Ishikawa (cell line): ENCODE measurements at regions not wholly inside any gene's neighbourhood (a gene's known extent, or its start where the extent isn't known, plus 50 kb on each side); places are given as distances from the start of the nearest gene placed in this dataset.

ENCODE experiments used
- CEBPB ChIP-seq: IDR thresholded peaks from 2 replicates; pipeline ENCODE4 v1.6.1; 2012
- CREB1 ChIP-seq: IDR thresholded peaks from 2 replicates; pipeline ENCODE4 v1.6.1; 2012; ENCODE audit warnings: low read depth
- EGR1 ChIP-seq: IDR thresholded peaks from 2 replicates; pipeline ENCODE4 v1.6.1; 2012
- EP300 ChIP-seq: IDR thresholded peaks from 2 replicates; pipeline ENCODE4 v1.6.1; 2012; ENCODE audit warnings: borderline replicate concordance
- FOXM1 ChIP-seq: IDR thresholded peaks from 2 replicates; pipeline ENCODE4 v1.6.1; 2012; ENCODE audit warnings: low read depth, borderline replicate concordance
- NFIC ChIP-seq: IDR thresholded peaks from 2 replicates; pipeline ENCODE4 v1.6.1; 2012
- RAD21 ChIP-seq: IDR thresholded peaks from 2 replicates; pipeline ENCODE4 v1.6.1; 2012; ENCODE audit warnings: low read depth
- TAF1 ChIP-seq: IDR thresholded peaks from 2 replicates; pipeline ENCODE4 v1.6.1; 2012; ENCODE audit warnings: low read depth, mild to moderate bottlenecking
- TCF12 ChIP-seq: IDR thresholded peaks from 2 replicates; pipeline ENCODE4 v1.6.1; 2012; ENCODE audit warnings: low read depth
- TEAD4 ChIP-seq: IDR thresholded peaks from 2 replicates; pipeline ENCODE4 v1.6.1; 2012
- YY1 ChIP-seq: IDR thresholded peaks from 2 replicates; pipeline ENCODE4 v1.6.1; 2012; ENCODE audit warnings: low read depth
- ZBTB7A ChIP-seq: IDR thresholded peaks from 2 replicates; pipeline ENCODE4 v1.6.1; 2012; ENCODE audit warnings: low read depth
- TF ChIP-seq, protein P1 (sequence below): IDR thresholded peaks from 2 replicates; pipeline ENCODE4 v1.6.1; 2012
- TF ChIP-seq, protein P2 (sequence below): IDR thresholded peaks from 2 replicates; pipeline ENCODE4 v1.6.1; 2012; ENCODE audit warnings: low read depth, mild to moderate bottlenecking
- TF ChIP-seq, protein P3 (sequence below): IDR thresholded peaks from 2 replicates; pipeline ENCODE4 v1.6.1; 2012

DNA sequence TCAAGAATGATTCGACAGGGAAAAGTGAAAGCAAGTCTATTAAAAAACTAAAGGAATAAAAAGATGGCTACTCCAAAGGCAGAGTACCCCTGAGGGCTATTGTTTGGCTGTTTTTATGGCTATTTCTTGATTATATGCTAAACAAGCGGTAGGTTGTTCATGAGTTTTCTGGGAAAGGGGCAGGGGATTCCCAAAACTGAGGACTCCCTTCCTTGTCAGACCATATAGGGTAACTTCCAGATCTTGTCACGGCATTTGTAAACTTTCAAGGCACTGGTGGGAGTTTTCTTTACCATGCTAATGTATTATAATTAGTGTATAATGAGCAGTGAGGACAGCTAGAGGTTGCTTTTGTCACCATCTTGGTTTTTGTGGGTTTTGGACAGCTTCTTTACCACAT lies 474.9 kb upstream of the MC4R start:
- TF ChIP-seq NFIC (no peak), TAF1 (no peak), TCF12 (no peak), CEBPB (no peak), TEAD4 (no peak), EGR1 (no peak), FOXM1 (no peak), EP300 (no peak)
- TF ChIP-seq, protein P1, sequence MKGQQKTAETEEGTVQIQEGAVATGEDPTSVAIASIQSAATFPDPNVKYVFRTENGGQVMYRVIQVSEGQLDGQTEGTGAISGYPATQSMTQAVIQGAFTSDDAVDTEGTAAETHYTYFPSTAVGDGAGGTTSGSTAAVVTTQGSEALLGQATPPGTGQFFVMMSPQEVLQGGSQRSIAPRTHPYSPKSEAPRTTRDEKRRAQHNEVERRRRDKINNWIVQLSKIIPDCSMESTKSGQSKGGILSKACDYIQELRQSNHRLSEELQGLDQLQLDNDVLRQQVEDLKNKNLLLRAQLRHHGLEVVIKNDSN: no peak
- TF ChIP-seq, protein P2, sequence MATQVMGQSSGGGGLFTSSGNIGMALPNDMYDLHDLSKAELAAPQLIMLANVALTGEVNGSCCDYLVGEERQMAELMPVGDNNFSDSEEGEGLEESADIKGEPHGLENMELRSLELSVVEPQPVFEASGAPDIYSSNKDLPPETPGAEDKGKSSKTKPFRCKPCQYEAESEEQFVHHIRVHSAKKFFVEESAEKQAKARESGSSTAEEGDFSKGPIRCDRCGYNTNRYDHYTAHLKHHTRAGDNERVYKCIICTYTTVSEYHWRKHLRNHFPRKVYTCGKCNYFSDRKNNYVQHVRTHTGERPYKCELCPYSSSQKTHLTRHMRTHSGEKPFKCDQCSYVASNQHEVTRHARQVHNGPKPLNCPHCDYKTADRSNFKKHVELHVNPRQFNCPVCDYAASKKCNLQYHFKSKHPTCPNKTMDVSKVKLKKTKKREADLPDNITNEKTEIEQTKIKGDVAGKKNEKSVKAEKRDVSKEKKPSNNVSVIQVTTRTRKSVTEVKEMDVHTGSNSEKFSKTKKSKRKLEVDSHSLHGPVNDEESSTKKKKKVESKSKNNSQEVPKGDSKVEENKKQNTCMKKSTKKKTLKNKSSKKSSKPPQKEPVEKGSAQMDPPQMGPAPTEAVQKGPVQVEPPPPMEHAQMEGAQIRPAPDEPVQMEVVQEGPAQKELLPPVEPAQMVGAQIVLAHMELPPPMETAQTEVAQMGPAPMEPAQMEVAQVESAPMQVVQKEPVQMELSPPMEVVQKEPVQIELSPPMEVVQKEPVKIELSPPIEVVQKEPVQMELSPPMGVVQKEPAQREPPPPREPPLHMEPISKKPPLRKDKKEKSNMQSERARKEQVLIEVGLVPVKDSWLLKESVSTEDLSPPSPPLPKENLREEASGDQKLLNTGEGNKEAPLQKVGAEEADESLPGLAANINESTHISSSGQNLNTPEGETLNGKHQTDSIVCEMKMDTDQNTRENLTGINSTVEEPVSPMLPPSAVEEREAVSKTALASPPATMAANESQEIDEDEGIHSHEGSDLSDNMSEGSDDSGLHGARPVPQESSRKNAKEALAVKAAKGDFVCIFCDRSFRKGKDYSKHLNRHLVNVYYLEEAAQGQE: no peak

DNA sequence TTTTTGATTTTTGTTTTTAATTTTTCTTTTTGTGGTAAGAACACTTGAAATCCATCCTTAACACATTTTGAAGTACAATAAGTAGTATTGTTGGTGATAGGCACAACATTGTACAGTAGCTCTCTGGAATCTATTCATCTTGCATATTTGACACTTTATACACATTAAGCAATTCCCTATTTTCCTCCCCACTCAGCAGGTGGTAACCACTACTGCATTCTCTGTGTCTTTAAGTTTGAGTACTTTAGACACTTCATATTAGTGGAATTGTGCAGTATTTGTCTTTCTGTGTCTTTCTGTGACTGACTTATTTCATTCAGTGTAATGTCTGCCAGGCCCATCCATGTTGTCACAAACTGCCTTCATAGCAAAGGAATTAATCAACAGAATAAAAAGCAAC lies 471.7 kb upstream of the CDH20 start:
- TF ChIP-seq NFIC (no peak), CREB1 (no peak)
- TF ChIP-seq, protein P3, sequence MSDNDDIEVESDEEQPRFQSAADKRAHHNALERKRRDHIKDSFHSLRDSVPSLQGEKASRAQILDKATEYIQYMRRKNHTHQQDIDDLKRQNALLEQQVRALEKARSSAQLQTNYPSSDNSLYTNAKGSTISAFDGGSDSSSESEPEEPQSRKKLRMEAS: no peak

DNA sequence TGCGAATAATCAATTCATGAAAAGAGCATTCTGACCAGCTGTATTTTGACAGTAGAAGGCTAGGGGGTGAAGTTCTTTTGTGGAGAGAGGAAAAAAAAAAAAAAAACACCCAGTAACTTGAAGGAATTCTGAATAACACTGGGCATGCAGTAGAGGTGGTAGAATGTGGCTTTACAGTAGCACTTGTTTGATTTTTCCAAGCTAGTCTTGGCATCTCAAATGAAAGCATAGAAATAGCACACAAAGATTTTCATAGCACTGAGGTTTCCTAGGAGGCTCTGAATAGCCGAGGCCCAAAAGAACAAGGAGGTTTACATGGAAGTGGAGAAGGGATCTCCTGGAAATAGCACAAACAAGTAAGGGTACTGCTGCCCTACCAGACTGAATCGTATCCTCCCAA lies 470.2 kb upstream of the CDH20 start:
- TF ChIP-seq CREB1 (no peak), EGR1 (no peak), NFIC (no peak), TCF12 (no peak), YY1 (no peak), TAF1 (no peak), EP300 (no peak), FOXM1 (no peak), ZBTB7A (no peak), TEAD4 (no peak), RAD21 (no peak), CEBPB (no peak)
- TF ChIP-seq, protein P2: no peak
- TF ChIP-seq, protein P3: no peak
- TF ChIP-seq, protein P1: no peak

DNA sequence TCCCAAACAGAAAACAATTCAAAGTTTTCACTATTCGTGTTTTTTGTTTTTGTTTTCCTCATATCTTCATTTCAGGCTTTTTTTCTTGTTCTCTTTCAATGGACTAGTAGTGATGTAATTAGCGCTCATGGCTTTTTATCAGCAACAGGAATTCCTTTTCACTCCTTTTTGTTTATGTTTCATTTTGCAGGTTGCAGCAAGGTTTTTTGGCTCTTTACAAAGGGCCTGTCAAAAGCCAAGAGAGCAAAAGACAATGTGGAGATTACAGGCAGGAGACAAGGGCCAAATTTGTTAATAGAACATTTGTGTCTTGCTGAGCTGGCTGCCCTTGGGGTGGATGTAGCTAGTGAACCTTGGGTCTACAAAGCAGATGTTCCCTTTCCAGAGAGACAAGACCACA lies 467.4 kb upstream of the CDH20 start:
- no peak for TF ChIP-seq TAF1
- TF ChIP-seq CREB1: no peak
- TF ChIP-seq, protein P2: no peak
- no peak for TF ChIP-seq YY1
- no peak for TF ChIP-seq TEAD4
- TF ChIP-seq NFIC: no peak
- TF ChIP-seq, protein P1: no peak
- TF ChIP-seq TCF12: no peak
- no peak for TF ChIP-seq EGR1
- TF ChIP-seq FOXM1: no peak
- no peak for TF ChIP-seq CEBPB
- no peak for TF ChIP-seq EP300
- no peak for TF ChIP-seq ZBTB7A
- TF ChIP-seq, protein P3: no peak
- TF ChIP-seq RAD21: no peak
